Nephron progenitor cell (in vitro differentiated cells): ENCODE measurements at regions not wholly inside any gene's neighbourhood (a gene's known extent, or its start where the extent isn't known, plus 50 kb on each side); places are given as distances from the start of the nearest gene placed in this dataset.
"Not testable (repeated sequence)": the region's sequence is repeated elsewhere in the genome, so short reads cannot be mapped to it uniquely, and the experiment has no call there.

Experiments
- DNase-seq: peaks from one replicate; pipeline ENCODE4 v3.0.0; 2021
- H3K27ac Mint-ChIP-seq: 2 replicates; pipeline ENCODE4 v1.8.0; 2021; ENCODE audit warnings: mild to moderate bottlenecking, moderate library complexity, mixed read lengths
- H3K27me3 Mint-ChIP-seq: 2 replicates; pipeline ENCODE4 v1.8.0; 2021; ENCODE audit warnings: mild to moderate bottlenecking, low read depth, mixed read lengths; ENCODE audit not compliant: poor library complexity
- H3K36me3 Mint-ChIP-seq: 2 replicates; pipeline ENCODE4 v1.8.0; 2021; ENCODE audit warnings: low read depth, mixed read lengths
- H3K4me1 Mint-ChIP-seq: 2 replicates; pipeline ENCODE4 v1.8.0; 2021; ENCODE audit warnings: mixed read lengths
- H3K4me3 Mint-ChIP-seq: 2 replicates; pipeline ENCODE4 v1.8.0; 2021; ENCODE audit warnings: mild to moderate bottlenecking, moderate library complexity, mixed read lengths
- H3K9me3 Mint-ChIP-seq: 2 replicates; pipeline ENCODE4 v1.8.0; 2021; ENCODE audit warnings: mild to moderate bottlenecking, moderate library complexity, mixed read lengths
- TF ChIP-seq, protein P1 (sequence below): fragments of 200-600 bp; sonication (generic); IDR thresholded peaks from 2 replicates; pipeline ENCODE4 v1.5.0; 2021; ENCODE audit warnings: antibody characterized with exemption

DNA sequence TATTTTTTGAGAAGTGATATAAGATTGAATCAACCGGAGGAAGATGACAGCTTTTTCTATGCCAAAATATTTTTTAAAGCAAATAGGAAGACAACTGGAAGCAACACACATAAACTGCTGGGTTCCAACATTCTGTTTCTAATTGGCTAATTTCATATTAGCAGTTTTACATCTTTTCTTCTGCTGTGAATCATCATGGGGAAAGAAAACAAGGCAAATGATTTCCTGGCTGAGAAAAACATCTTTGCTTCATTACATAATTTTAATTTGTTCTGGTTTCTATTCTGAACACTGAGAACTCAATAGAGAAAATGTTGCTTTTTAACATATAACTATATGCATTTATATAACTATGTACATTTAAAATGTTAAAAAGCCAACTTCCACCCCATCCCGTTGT lies 2518.5 kb downstream of the ARAP2 start:
- Mint-ChIP-seq H3K9me3 (peaks cover 5% of the 10 kb centered on the region), H3K36me3 (no peaks in the 10 kb centered on the region), H3K4me1 (no peaks in the 10 kb centered on the region), H3K4me3 (no peak overlapping the region), H3K27ac (no peak overlapping the region), H3K27me3 (no peaks in the 10 kb centered on the region)
- TF ChIP-seq, protein P1, sequence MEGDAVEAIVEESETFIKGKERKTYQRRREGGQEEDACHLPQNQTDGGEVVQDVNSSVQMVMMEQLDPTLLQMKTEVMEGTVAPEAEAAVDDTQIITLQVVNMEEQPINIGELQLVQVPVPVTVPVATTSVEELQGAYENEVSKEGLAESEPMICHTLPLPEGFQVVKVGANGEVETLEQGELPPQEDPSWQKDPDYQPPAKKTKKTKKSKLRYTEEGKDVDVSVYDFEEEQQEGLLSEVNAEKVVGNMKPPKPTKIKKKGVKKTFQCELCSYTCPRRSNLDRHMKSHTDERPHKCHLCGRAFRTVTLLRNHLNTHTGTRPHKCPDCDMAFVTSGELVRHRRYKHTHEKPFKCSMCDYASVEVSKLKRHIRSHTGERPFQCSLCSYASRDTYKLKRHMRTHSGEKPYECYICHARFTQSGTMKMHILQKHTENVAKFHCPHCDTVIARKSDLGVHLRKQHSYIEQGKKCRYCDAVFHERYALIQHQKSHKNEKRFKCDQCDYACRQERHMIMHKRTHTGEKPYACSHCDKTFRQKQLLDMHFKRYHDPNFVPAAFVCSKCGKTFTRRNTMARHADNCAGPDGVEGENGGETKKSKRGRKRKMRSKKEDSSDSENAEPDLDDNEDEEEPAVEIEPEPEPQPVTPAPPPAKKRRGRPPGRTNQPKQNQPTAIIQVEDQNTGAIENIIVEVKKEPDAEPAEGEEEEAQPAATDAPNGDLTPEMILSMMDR = no peak
- DNase-seq = no peak

DNA sequence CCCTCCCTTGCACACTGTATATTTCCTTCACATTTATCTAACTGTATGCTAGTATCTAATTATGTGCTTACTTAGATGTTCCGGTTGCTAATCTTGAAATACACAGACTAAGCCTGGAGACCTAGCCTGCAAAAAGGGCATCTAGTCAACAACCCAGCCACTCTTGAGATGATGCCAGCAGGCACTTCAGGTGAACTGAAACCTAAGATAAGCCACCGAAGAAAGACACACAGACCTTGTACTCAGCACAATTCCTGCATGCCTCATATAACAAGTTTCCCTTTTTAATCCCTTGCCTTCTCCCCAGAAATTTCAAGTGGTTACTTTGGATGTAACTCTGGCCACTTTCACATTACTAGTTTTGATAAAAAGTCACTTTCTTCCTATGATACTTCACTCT lies 2506.6 kb downstream of the ARAP2 start:
- TF ChIP-seq, protein P1 = no peak
- DNase-seq = no peak
- Mint-ChIP-seq H3K27me3 (peaks cover 4% of the 10 kb centered on the region), H3K36me3 (no peaks in the 10 kb centered on the region), H3K9me3 (peaks cover 7% of the 10 kb centered on the region), H3K4me1 (peaks cover 7% of the 10 kb centered on the region), H3K4me3 (no peak overlapping the region), H3K27ac (no peak overlapping the region)

DNA sequence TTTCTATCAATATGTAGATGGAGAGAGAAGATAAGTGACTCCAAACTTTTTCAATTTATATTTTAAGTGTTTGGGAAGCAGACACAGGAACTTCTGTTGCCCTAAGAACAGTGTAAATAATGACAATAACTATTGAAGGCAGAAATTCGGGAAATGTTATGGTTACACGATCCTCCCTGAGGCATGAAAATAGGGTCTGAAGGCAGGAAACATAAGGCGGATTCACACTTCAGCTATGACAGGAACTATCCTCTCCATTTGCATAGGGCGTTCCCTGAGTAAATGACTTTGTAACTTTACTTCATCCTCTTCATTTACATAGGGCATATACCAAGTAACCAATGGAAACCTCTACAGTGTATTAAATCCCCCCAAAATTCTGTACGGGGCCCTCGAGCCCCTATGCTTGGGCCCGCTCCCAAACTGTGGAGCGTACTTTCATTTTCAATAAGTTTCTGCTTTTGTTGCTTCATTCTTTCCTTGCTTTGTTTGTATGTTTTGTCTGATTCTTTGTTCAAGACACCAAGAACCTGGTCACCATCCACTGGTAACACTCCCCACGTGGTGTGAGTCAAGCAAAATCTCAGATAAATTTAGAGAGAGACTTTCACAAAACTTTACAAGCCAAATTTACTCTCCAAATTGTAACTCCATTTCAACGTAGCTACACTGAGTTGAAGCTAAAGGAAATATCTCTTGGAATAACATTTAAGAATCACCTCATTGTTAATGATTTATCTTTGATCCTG lies 2504.3 kb downstream of the ARAP2 start:
- no peaks in the 10 kb centered on the region for H3K36me3 Mint-ChIP-seq
- no peak overlapping the region for H3K4me3 Mint-ChIP-seq
- peaks cover 14% of the 10 kb centered on the region for H3K9me3 Mint-ChIP-seq
- no peak overlapping the region for H3K27ac Mint-ChIP-seq
- DNase-seq = no peak
- peaks cover 6% of the 10 kb centered on the region for H3K27me3 Mint-ChIP-seq
- TF ChIP-seq, protein P1 = no peak
- H3K4me1 Mint-ChIP-seq = peaks cover 7% of the 10 kb centered on the region

DNA sequence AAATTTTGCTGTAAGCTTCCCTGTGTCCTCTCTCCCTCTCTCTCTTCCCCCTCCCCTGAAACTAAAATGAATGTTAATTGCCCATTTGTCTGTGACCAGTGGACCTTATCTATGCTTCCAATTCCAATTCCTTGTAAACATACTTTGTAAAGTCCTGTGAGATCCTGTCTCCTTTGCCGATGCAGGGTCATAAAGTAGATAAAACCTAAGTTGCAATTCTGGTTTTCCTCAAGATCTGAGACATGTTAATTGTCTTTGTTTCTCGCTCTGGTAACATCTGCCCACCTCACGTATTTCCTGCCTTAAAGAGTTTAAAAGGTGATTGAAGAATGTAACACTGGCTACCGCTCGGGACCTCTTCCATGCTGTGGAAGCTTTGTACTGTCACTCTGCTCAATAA lies 2503.4 kb downstream of the ARAP2 start:
- Mint-ChIP-seq H3K27ac (peak overlapping the region; percentile 58), H3K9me3 (peaks cover 21% of the 10 kb centered on the region)
- not testable (repeated sequence) for DNase-seq, H3K4me1 Mint-ChIP-seq, H3K4me3 Mint-ChIP-seq, H3K36me3 Mint-ChIP-seq, H3K27me3 Mint-ChIP-seq

DNA sequence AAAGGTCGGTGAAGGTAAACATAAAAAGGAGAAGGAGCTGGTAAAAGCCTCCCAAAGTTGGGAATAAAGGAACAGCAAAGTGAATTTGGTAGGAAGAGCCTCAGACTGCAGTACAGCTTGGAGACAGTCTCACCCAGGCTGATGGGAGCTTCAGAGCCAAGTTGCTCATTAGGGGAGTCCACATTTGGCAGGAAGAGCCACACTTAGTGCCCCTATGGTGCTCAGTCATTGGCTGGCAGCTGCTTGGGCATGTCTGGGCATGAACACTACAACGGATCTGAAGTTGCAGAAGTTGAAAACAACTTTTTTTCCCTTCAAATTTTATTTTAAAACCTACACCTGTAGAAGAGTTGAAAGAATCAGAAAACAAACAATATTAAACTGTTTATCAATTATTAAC lies 2497.3 kb downstream of the ARAP2 start:
- H3K36me3 Mint-ChIP-seq = no peaks in the 10 kb centered on the region
- TF ChIP-seq, protein P1 = no peak
- H3K27ac Mint-ChIP-seq = peak overlapping the region; percentile 80

DNA sequence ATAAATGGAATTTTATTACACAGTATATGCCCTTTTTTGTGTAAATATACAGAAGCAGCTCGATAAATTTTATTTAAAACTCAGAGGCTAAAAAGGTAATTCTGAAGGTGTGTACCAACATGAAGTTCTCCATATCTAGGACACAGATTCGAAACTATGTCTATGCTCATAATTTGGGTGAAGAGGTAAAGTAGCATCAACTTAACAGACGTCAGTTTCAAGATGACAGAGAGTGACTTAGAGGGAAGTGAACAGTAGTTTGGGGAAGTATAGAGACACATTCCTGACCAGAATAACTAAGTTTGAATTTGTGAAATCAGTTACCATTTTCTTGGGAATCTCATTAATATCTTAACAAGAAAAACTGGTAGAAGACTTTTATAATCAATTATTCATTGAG lies 2493.3 kb downstream of the ARAP2 start:
- Mint-ChIP-seq H3K27ac (no peak overlapping the region), H3K4me1 (peaks cover 10% of the 10 kb centered on the region), H3K4me3 (no peak overlapping the region), H3K36me3 (no peaks in the 10 kb centered on the region), H3K9me3 (no peaks in the 10 kb centered on the region), H3K27me3 (no peaks in the 10 kb centered on the region)
- no peak for DNase-seq
- TF ChIP-seq, protein P1 = no peak

More for the DNA sequence above, 2497.3 kb downstream of the ARAP2 start:
- Mint-ChIP-seq H3K4me1 (peaks cover 10% of the 10 kb centered on the region), H3K27me3 (peaks cover 6% of the 10 kb centered on the region), H3K4me3 (no peak overlapping the region), H3K9me3 (peaks cover 21% of the 10 kb centered on the region)
- DNase-seq = no peak
